ENCODE measurements at regions not wholly inside any gene's neighbourhood (a gene's known extent, or its start where the extent isn't known, plus 50 kb on each side); places are given as distances from the start of the nearest gene placed in this dataset.

DNA sequence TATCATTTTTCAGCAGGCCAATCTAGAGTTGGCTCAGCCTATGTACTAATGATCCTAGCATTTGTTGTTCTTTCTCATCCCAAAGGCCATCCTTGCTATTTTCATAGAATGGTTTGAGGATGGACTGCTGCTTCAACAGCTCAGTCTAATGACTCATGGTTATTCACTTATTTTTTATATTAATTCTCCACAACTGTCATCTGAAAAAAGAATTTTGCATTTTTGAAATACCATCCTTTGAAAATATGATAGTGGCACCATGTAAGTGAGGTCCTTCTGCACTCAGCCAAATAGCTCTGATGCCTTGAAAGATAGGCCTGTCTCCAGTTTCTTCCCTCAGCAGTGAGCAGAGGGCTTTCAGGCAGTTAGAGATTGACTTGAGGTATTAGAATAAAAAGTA is 377.5 kb downstream of the LMO4 start:
- TF ChIP-seq, protein P1, sequence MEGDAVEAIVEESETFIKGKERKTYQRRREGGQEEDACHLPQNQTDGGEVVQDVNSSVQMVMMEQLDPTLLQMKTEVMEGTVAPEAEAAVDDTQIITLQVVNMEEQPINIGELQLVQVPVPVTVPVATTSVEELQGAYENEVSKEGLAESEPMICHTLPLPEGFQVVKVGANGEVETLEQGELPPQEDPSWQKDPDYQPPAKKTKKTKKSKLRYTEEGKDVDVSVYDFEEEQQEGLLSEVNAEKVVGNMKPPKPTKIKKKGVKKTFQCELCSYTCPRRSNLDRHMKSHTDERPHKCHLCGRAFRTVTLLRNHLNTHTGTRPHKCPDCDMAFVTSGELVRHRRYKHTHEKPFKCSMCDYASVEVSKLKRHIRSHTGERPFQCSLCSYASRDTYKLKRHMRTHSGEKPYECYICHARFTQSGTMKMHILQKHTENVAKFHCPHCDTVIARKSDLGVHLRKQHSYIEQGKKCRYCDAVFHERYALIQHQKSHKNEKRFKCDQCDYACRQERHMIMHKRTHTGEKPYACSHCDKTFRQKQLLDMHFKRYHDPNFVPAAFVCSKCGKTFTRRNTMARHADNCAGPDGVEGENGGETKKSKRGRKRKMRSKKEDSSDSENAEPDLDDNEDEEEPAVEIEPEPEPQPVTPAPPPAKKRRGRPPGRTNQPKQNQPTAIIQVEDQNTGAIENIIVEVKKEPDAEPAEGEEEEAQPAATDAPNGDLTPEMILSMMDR (IDR thresholded peaks at IDR 0.05), result no peak
- TF ChIP-seq REST (IDR thresholded peaks at IDR 0.05; ENCODE audit: insufficient read depth in 1 of 2, low read depth in 2 of 2, low read length in 1 of 2) (no peak), POLR2AphosphoS5 (IDR thresholded peaks at IDR 0.05; ENCODE audit: low read depth, low read length) (no peak), SIN3A (IDR thresholded peaks at IDR 0.05; ENCODE audit: borderline replicate concordance, insufficient read depth, low read depth, low read length) (no peak)

All from Panc1 (cell line).